Stimulated activated CD8-positive, alpha-beta memory T cell treated with anti-CD3 and anti-CD28 coated beads, Interleukin-4, amount 100 ng/mL, for 1 hour (primary cell): ENCODE measurements at regions not wholly inside any gene's neighbourhood (a gene's known extent, or its start where the extent isn't known, plus 50 kb on each side); places are given as distances from the start of the nearest gene placed in this dataset.

Experiments
- DNase-seq, 2 donors: peaks; one replicate each; pipeline ENCODE4 v3.0.0-alpha.2; 2020; ENCODE audit warnings: low read depth in 2 of 2, low spot score in 1 of 2

DNA sequence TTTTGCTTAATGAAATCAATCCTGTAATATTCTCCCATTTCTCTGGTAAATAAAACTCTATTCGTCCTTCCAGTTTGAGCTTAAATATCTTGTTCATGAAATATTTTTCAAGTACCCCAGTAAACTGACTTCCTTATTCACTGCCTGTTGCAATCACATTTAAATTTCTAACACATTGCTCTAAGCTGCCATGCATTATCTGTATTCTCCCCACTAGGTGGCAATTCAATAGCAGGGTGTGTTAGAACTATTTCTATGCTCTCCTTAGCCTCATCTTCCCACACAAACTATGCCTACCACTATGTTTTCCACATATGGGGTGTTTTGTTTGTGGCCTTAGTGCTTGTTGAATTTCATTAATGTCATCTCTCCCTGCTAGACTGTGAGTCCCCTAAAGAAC is 377.1 kb upstream of the HS3ST1 start:
- no peak for DNase-seq

DNA sequence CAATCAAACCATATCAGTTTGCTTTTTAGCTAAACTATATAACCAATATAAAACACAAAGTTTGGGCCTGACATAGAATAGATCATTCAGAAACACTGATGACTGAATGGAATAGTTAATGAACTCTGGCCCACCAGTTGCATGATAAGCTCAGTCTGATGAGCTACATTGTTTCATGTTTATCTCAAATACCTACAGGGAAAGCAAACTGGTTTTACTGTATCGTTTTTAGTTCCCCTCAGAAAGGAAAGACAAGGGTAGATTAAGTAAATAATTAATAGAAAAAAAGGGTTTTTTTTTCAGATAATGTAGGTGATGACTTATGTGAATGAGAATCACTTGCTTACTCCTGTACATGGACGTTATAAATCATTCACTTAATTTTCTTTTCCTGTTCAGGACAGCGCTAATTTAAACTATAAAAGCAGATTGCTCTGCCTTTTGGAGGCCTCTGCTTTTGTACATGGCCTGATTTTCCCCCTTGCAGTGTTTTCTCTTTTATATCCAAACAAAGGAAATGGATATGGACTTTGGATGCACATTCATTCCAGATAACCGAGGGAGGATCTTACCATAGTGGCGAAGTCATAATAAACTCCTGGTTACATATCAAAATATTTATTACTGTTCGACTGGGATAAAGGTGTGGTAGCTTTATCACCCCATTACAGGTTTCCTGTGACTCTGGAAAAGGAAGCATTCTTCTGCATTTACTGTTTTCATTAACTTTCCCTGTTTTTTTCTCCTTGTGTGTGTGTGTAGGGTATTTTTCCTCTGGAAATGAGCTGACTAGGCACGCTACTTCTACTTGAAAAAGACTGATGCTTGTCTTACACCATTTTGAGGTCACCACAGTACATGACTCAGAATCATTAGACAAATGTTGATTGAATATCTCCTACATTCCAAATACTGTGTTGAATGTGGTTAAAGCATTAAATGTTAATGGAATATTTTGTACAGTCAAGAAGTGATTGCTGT is 373.1 kb upstream of the HS3ST1 start:
- DNase-seq, result no peak

DNA sequence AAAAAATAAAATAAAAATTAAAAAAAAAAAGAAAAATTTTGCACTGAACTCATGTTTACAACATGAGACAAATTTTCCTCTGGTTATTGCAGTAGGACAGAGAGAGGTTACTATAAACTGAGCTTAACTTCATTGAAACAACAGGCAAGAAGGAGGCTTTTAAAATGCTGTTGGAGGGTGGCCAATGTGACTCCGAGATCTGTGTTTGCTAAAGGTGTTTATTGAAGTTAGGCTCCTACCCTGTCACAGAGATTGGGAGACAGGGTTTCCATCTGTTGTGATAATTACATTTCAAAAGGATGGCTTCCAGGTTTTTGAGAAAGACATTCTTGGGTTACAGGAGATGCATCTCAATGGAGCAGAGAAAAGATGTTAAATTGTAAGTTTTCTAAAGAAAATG is 370.5 kb upstream of the HS3ST1 start:
- DNase-seq, result no peak

DNA sequence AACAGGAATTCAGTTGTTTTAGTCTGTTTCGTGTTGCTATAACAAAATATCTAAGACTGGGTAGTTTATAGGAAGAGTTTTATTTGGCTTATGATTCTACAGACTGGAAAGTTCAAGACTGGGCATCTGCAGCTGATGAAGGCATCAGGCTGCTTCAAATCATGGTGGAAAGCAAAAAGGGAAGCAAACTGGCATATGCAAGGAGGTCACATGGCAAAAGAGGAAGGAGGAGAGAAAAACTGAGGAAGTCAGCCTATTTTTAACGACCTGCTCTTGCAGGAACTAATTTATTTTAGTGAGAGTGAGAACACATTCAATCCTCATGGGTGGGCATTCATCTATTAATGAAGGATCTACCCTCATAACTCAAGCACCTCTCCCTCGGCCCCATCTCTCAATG is 363.1 kb upstream of the HS3ST1 start:
- no peak for DNase-seq

DNA sequence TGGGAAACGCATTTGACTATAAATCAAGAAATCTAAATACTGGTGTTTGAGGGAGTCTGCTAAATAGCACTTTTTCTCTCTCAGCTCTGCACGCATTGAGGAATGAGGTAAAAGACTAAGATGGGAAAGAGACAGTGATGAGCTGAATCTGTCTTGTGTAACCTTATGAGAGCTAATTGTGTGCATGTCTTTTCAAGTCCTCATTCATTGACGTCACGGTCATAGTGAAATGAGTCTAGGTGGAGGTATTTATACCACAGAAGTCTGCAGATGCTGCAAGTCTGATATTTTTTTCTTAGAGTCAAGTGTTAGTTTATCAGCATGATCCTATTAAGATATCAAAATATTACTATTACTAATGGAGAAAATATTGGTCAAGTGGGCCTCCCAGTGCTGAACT is 361.5 kb upstream of the HS3ST1 start:
- no peak for DNase-seq

DNA sequence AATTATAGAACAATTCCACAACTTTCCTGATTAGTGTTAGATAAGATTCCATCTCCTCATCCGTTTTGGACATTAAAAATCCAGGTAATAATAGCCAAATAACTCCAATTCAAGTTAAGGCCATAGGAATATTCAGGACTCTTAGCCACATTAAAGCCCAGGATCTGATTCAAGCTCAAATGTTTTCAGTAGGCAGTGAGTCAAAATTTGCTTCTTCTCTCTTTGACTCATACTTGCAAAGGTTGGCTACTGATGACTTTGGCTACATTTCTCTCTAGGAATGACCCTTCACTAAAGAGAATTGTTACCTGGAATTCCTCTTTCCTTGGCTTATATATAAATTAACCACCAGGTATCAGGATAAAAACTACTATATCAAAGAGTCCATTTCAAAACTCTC is 354.9 kb upstream of the HS3ST1 start:
- no peak for DNase-seq

DNA sequence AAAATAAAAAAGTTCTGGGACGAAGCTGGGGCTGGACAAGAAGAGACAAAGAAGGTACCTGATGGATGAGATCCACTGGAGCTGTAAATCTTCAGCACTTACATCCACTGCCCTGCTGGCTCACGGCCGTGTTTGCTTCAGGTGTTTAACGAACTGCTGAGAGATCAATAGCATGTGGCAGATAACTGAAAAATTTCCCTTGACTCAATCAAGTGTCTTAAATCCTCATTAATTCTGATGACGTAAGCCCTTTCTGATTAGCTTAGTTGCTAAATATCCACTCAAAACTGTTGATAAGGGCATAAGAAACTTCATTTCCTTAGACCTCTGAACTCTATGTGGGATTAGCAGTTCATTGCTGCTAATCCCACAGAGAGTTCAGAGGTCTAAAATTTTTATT is 354.2 kb upstream of the HS3ST1 start:
- DNase-seq, result no peak

DNA sequence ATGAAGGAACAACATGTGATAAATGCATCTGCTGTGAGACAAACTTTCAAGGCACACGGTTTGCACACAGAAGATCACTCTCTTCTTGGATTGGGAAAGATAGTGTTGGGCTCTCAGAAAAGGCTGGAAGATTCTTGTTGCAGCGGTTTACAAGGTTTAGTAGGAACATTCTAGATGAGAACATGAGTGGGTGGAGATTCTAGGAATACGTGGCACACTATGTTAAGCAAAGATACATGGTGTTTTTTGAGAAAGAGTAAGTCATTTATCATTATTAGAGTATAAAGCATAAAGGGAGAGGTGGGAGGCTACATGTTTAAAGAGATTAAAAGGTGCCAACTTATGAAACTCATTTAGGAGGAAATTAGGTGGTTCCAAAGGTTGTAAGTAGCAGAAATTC is 348.8 kb upstream of the HS3ST1 start:
- DNase-seq, result no peak

DNA sequence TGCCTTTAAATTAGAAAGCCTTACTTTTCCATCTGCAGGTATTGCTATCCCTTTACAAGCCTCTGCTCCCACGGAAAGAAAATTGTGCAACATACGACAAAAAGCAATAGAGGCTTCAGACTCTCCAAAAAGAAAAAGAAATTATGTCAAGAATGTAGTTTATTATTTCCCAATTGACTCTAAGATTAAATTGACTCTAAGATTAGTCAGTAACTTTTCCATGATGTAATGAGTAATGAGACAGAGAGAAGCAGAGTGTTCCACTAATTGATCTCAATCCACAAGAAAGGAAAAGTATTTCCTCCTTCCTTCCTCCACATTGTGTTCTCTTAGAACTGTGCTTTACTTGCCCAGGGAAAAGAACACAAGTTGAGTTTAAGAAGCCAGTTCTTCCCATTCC is 345.7 kb upstream of the HS3ST1 start:
- no peak for DNase-seq

DNA sequence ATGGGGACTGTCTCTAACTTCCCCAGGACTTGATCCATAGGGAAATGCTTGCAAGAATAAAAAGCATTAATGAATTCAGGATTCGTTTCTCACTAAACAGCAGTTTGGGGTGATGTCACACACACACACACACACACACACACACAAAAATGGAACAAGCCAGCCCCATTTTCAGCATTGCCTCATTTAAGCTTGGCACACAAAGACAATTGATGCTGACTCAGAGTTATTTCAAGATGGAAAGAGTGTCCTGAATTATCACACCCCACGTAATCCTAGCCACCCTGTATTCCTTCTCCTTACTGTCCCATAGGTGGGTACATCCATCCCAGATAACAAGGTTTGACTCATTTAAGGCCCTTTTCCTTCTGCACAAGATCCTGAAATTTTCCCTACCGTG is 345.1 kb upstream of the HS3ST1 start:
- DNase-seq, result no peak

DNA sequence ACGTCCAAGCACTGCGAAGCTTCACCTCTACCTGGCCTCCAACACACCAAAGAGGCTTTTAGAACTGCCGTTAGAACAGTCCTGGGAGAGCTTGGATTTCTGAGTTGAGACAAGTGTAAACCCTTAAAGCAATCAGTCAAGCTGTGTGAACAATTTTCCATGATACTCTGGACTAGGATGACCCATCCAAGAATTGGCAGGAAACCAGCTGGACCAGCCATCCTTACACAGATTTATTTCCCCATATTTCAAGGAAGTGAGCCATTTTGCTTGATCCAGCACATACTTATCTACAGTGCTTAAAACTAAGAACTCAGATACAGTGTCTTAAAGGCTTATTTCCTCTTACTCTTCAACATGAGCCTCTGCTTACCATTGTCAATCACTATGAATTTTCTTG is 340.7 kb upstream of the HS3ST1 start:
- DNase-seq, result no peak

DNA sequence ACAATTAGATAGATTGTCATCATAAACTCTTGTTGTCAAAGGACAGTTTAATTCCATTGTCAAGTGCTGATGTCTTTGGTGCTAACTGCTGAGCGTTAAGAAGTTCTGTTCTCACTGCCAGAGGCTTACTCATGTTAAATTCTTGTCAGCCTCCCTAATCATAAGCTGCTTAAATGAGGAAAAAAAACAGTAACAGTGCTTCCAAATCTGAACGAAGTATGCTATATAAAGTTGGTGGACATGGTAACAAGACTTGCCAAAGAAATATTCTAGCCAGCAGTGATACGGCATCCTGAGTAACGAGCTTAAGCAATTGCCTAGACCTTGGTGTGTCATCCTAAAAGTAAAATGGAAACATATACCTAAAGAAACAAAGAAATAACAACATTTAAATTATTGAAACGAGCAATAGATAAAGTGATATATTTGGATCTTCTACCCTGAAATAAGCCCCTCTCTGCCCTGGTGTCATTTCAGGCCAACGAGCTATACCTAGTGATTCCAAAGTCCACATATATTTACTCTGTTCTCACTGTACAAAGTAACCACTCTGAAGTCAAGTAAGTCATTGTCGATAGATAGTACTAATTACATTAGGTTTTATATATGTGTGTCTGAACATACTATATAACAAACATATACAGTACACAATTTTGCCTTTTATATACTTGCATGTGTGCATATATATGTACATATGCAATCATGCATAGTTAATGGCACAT is 339.7 kb upstream of the HS3ST1 start:
- DNase-seq, result no peak

DNA sequence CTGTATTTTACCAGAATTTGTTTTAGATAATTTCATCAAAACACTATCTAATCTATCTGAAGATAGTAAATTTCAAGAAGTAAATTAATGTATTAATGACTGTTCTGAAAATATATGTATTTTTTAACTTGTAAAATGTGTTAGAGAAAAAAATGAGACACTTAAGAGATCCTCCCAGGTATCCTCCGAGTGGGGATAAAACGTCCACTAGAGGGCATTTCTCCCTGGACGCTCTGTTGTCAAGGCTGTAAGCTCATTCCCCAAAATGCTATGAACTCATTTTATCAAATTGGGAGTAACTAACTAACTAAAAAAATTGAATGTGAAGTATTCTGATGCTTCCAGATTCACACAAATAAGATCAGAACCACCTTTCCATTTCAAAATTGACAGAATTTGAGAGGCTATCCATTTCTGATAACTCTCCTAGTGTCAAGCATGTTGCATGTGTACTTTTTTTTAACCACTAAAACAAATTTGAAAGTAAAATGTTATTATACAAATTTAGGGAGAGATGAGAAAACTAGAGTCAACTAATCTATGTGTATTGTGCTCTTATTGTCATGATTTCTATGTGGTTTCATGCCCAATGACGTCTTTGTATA is 337.3 kb upstream of the HS3ST1 start:
- no peak for DNase-seq

DNA sequence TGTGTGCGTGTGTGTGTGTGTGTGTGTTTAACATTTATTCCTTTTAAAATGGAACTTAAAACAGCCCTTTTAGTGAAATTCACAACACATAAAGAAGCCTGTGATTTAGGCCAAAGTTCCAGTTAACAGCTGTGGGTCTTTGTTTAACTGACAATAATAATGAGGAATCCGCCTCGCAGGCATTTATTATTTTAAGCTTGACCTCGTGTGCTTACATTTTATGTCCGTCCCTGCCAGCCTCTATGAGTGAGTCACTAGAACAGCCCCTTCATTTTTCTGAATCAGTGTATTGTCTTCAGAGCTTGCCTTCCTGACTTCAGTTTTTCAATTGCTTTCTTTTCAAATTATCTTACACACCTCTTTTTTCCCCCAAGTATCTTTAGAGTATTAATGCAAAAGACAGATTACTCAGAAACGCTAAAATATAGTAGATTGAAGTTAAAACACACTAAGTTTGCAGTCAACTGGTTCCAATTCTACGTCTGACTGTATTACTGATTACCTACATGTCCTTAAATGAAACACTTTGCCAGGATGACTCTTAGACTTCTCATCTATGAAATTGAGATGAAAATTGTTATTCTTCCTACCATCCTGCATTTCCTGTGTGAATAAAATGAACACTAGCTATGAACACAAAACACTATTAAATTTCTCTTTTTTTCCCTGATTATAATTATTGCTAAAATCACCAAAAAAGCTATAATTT is 319.6 kb upstream of the HS3ST1 start:
- no peak for DNase-seq

DNA sequence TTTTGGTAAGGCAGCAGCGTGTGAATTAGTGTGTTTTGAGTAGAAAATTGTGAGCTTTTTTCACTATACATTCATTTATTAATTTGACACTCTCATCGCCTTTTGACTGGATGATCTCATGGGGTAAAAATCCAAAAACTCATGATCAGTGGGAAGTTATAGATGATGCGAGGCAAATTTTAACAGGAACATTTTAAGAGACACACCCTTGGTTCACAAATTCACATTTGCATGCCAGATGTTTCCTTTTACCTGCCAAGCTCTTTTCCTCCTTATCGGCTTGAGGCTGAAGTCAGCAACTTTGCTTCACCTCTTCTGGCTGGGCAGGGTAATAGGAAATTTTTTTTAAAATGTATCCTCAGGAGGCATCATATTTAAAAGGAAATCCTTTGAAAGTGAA is 318.0 kb upstream of the HS3ST1 start:
- DNase-seq, result no peak

DNA sequence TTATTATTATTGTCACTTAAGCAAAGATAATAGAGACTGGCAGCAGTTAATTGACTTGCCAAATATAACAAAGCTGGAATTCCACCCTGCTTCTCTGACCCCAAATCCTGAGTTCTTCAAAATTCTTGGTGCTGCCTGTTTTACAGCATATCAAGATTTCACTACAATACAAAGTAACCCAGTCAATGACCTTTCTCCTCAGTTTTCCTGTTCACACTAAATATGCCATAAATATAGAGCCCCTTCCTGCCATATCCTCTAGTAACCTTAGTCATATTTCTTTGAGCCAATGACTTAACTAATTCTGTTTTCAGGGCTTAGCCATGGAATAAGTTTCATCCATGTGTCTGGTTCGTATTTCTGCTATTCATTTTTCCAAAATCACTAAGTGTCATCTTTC is 315.3 kb upstream of the HS3ST1 start:
- no peak for DNase-seq

DNA sequence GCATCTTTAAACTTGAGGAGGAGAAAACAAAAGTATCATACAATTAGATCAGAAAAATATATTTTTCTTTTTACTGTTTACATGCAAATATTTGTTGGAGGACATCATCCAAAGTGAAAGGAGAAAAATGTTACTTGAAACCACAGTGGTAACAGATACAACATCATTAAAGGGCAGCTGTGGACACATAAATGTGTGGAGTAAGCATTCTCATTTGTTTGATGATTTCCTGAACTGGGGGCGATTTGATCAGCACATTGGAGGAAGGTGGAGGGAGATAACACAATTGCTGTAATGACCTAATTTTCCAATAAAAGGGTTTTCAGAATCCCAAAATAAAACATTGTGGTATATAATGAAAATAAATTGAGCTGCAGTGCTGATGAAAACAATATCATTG is 314.5 kb upstream of the HS3ST1 start:
- DNase-seq, result no peak

DNA sequence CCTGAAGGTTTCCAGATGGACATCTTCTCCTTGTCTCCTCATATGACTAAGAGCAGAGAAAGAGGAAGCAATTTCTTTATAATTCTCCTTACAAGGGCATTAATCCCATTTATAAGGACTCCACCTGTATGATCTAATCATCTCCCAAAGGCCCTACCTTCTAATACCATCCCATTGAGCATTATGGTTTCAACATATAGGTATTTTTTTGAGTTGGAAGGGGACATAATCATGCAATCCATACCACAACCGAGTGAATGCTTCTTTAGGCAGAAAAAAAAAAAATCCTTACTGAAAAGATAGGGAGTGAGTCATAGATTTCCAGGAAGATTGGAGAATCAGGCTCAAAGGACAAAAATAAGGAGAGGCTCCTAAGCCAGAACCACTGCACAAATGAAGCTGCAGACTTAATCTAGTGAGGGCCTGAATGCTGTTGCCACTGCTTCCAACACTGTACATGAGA is 312.5 kb upstream of the HS3ST1 start:
- no peak for DNase-seq

DNA sequence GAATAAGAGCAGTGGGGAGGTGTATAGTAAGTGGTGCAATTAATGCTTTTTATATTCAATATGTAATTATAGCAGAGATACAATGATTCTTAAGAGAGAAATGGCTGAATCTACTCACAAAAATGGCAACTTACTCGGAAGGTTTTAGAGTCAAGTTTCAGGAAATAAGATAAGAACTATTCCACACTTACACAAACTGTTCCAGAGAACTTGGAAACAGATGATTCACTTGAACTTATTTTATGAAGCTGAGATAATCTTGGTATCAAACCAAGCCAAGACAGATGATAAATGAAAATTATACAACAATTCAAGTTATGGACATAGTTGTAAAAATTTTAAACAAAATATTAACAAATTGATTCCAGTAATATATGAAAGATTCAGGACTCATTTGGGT is 311.3 kb upstream of the HS3ST1 start:
- DNase-seq, result no peak

DNA sequence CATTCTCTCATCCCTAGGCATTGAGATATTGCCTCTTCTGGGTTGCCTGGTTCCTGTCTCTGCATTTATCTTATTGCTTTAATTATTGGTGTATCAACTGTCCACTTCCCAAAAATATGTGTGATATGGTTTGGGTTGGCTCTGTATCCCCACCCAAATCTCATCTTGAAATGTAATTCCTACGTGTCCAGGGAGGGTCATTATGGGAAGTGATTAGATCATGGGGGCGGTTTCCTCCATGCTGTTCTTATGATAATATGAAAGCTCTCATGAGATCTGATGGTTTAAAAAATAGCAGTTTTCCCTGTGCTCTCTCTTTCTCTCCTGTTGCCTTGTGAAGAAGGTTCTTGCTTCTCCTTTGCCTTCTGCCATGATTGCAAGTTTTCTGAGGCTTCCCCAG is 308.3 kb upstream of the HS3ST1 start:
- no peak for DNase-seq

DNA sequence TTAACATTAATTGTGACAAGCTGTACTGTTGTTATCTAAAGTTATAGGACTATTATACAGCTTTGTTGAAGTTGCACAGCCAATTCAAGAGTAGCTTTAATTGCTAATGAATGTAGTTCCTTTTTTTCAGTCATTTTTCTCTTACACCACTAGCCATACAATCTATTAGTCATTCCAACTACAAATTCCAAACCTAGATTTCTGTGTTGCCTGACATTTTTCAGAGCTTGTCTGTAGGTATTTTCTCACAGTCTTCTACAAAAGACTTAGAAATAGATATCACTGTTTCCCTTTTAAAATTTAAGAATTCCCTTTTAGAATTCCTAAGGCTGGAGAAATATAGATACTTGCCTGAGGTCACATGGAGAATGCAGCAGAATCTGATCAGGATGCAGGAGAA is 307.0 kb upstream of the HS3ST1 start:
- DNase-seq, result no peak
